NCI-H526 (cell line): ENCODE measurements at regions not wholly inside any gene's neighbourhood (a gene's known extent, or its start where the extent isn't known, plus 50 kb on each side); places are given as distances from the start of the nearest gene placed in this dataset.

Experiments used
- DNase-seq, 2 experiments: peaks; one replicate each; lab custom pipeline; 2025; lab: John Stamatoyannopoulos, UW

- no peak for DNase-seq
These were observed 239.2 kb downstream of the MSRB3 start for GRCh38 chr12:65517656-65518210.

GRCh38 chr12:65518771-65519170, 240.3 kb downstream of the MSRB3 start:
- no peak for DNase-seq

GRCh38 chr12:65520658-65521057, 242.2 kb downstream of the MSRB3 start:
- no peak for DNase-seq

GRCh38 chr12:65522956-65523860, 244.7 kb downstream of the MSRB3 start:
- no peak for DNase-seq

- DNase-seq, result no peak
These were observed 246.2 kb downstream of the MSRB3 start for GRCh38 chr12:65524666-65525065.

GRCh38 chr12:65525491-65526141, 247.1 kb downstream of the MSRB3 start:
- DNase-seq, result no peak

GRCh38 chr12:65526311-65526710, 247.8 kb downstream of the MSRB3 start:
- DNase-seq, result no peak

GRCh38 chr12:65528127-65528526, 249.6 kb downstream of the MSRB3 start:
- no peak for DNase-seq

GRCh38 chr12:65529106-65529505, 250.6 kb downstream of the MSRB3 start:
- DNase-seq, result no peak

GRCh38 chr12:65529771-65530435, 251.4 kb downstream of the MSRB3 start:
- no peak for DNase-seq

GRCh38 chr12:65532162-65532561, 253.7 kb downstream of the MSRB3 start:
- DNase-seq, result no peak

GRCh38 chr12:65532764-65533163, 254.3 kb downstream of the MSRB3 start:
- DNase-seq, result peak; percentile 75 to 79

- no peak for DNase-seq
These were observed 254.8 kb downstream of the MSRB3 start for GRCh38 chr12:65533177-65533883.

GRCh38 chr12:65534238-65534841, 255.9 kb downstream of the MSRB3 start:
- no peak for DNase-seq

GRCh38 chr12:65535946-65536345, 257.5 kb downstream of the MSRB3 start:
- no peak for DNase-seq

- no peak for DNase-seq
These were observed 257.9 kb downstream of the MSRB3 start for GRCh38 chr12:65536351-65536750.

- DNase-seq, result no peak
These were observed 258.6 kb downstream of the MSRB3 start for GRCh38 chr12:65536876-65537681.

- no peak for DNase-seq
These were observed 259.5 kb downstream of the MSRB3 start for GRCh38 chr12:65537978-65538377.

GRCh38 chr12:65539023-65539422, 260.5 kb downstream of the MSRB3 start:
- no peak for DNase-seq

- no peak for DNase-seq
These were observed 261.7 kb downstream of the MSRB3 start for GRCh38 chr12:65540140-65540539.

- no peak for DNase-seq
These were observed 268.0 kb downstream of the MSRB3 start for GRCh38 chr12:65546528-65546927.
